ENCODE measurements at regions not wholly inside any gene's neighbourhood (a gene's known extent, or its start where the extent isn't known, plus 50 kb on each side); places are given as distances from the start of the nearest gene placed in this dataset.
A peak's percentile ranks its signal among the peaks of the same experiment; 100 is the strongest.

DNA sequence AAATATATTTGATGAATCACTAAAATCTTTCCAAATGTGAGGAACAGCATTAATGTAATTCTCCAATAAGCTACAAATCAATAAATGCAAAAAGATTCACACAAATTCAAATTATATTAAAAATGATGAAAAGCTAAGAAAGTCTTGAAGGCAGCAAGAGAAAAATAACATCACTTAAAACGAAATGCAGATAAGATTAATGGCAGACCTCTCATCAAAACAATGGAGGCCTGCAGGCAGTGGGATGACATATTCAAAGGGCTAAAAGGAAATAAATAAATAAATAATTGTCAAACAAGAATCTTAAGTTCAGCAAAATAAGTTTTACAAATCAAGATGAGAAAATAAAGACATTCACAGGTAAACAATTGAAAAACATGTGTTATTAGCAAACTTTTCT lies 952.1 kb downstream of the SLITRK6 start:
- no peaks in the 10 kb centered on the region for H3K27me3 ChIP-seq (ENCODE audit: insufficient read depth, low read depth)
- ChIA-PET POLR2A (ENCODE audit: unreplicated experiment) (no interaction called here), CTCF (no interaction called here)
- no peak overlapping the region for H2AFZ ChIP-seq
- H3K9me3 ChIP-seq (ENCODE audit: insufficient read depth, low read depth) = no peaks in the 10 kb centered on the region
- no peaks in the 10 kb centered on the region for H3K9me2 ChIP-seq (ENCODE audit: insufficient read depth)
- H3K79me2 ChIP-seq (ENCODE audit: low read depth) = no peaks in the 10 kb centered on the region
- no peaks in the 10 kb centered on the region for H4K20me1 ChIP-seq (ENCODE audit: insufficient read depth)
- no peaks in the 10 kb centered on the region for H3K4me1 ChIP-seq (replicated peaks; ENCODE audit: insufficient read depth)
- no peak overlapping the region for H3K4me2 ChIP-seq
- no TSS peak for BruUV-seq (replicated peaks)
- no peaks in the 10 kb centered on the region for H3K36me3 ChIP-seq (ENCODE audit: low read depth)
- H3K4me3 ChIP-seq = no peak overlapping the region
- no peaks in the 10 kb centered on the region for H3F3A ChIP-seq (ENCODE audit: insufficient read depth, low read depth)
- TF ChIP-seq, protein P1, sequence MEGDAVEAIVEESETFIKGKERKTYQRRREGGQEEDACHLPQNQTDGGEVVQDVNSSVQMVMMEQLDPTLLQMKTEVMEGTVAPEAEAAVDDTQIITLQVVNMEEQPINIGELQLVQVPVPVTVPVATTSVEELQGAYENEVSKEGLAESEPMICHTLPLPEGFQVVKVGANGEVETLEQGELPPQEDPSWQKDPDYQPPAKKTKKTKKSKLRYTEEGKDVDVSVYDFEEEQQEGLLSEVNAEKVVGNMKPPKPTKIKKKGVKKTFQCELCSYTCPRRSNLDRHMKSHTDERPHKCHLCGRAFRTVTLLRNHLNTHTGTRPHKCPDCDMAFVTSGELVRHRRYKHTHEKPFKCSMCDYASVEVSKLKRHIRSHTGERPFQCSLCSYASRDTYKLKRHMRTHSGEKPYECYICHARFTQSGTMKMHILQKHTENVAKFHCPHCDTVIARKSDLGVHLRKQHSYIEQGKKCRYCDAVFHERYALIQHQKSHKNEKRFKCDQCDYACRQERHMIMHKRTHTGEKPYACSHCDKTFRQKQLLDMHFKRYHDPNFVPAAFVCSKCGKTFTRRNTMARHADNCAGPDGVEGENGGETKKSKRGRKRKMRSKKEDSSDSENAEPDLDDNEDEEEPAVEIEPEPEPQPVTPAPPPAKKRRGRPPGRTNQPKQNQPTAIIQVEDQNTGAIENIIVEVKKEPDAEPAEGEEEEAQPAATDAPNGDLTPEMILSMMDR (conservative IDR thresholded peaks at IDR 0.05) = no peak
- TF ChIP-seq EZH2 (IDR thresholded peaks at IDR 0.05; ENCODE audit: low read depth) = no peak
- no peak overlapping the region for H3K27ac ChIP-seq
- intact Hi-C loops (cut with micrococcal nuclease; ENCODE audit: unreplicated experiment) = no loop called here
- no peak for DNase-seq

GRCh38 chr13:84845907-84846619 lies 953.2 kb downstream of the SLITRK6 start:
- no peak for TF ChIP-seq EZH2 (IDR thresholded peaks at IDR 0.05; ENCODE audit: low read depth)
- TF ChIP-seq, protein P1 (conservative IDR thresholded peaks at IDR 0.05) = no peak
- ChIA-PET CTCF (no interaction called here), POLR2A (ENCODE audit: unreplicated experiment) (no interaction called here)
- Histone ChIP-seq H3K4me2 (no peak overlapping the region), H2AFZ (no peak overlapping the region), H3K4me1 (replicated peaks; ENCODE audit: insufficient read depth) (no peaks in the 10 kb centered on the region), H3K9me2 (ENCODE audit: insufficient read depth) (no peaks in the 10 kb centered on the region), H3K79me2 (ENCODE audit: low read depth) (no peaks in the 10 kb centered on the region), H3F3A (ENCODE audit: insufficient read depth, low read depth) (no peaks in the 10 kb centered on the region), H3K27ac (no peak overlapping the region), H3K9me3 (ENCODE audit: insufficient read depth, low read depth) (no peaks in the 10 kb centered on the region), H3K4me3 (no peak overlapping the region), H3K27me3 (ENCODE audit: insufficient read depth, low read depth) (no peaks in the 10 kb centered on the region), H3K36me3 (ENCODE audit: low read depth) (no peaks in the 10 kb centered on the region), H4K20me1 (ENCODE audit: insufficient read depth) (no peaks in the 10 kb centered on the region)
- no peak for DNase-seq
- intact Hi-C loops (cut with micrococcal nuclease; ENCODE audit: unreplicated experiment) = no loop called here
- no TSS peak for BruUV-seq (replicated peaks)

GRCh38 chr13:84844473-84844872 lies 954.7 kb downstream of the SLITRK6 start:
- Histone ChIP-seq H3K9me3 (ENCODE audit: insufficient read depth, low read depth) (no peaks in the 10 kb centered on the region), H3K79me2 (ENCODE audit: low read depth) (no peaks in the 10 kb centered on the region), H4K20me1 (ENCODE audit: insufficient read depth) (no peaks in the 10 kb centered on the region), H3K27me3 (ENCODE audit: insufficient read depth, low read depth) (no peaks in the 10 kb centered on the region), H3K4me3 (no peak overlapping the region), H3K27ac (no peak overlapping the region), H3K9me2 (ENCODE audit: insufficient read depth) (no peaks in the 10 kb centered on the region), H3F3A (ENCODE audit: insufficient read depth, low read depth) (no peaks in the 10 kb centered on the region), H3K4me1 (replicated peaks; ENCODE audit: insufficient read depth) (no peaks in the 10 kb centered on the region), H2AFZ (no peak overlapping the region), H3K36me3 (ENCODE audit: low read depth) (no peaks in the 10 kb centered on the region), H3K4me2 (no peak overlapping the region)
- intact Hi-C loops (cut with micrococcal nuclease; ENCODE audit: unreplicated experiment) = loop anchor here (5.0 kb wide), 1 partner anchor 963 kb away; no protein-coding TSS in a partner anchor
- no peak for DNase-seq
- no TSS peak for BruUV-seq (replicated peaks)
- POLR2A ChIA-PET (ENCODE audit: unreplicated experiment) = no interaction called here
- TF ChIP-seq EZH2 (IDR thresholded peaks at IDR 0.05; ENCODE audit: low read depth) = no peak
- TF ChIP-seq, protein P1 (conservative IDR thresholded peaks at IDR 0.05) = peak; percentile 68
- CTCF ChIA-PET = interaction anchor here (0.5 kb wide), 1 partner anchor 23 kb away, joined by 3 read pairs; no protein-coding TSS in a partner anchor

Measured in PC-9 (cell line).